OCI-LY7 (cell line): ENCODE measurements at regions not wholly inside any gene's neighbourhood (a gene's known extent, or its start where the extent isn't known, plus 50 kb on each side); places are given as distances from the start of the nearest gene placed in this dataset.

Experiments
- BruUV-seq: library from RNA; stranded (reverse); fragments of 400-500 nt; replicated peaks from 2 replicates; lab custom pipeline; 2021; lab: Mats Ljungman, UMichigan
- CTCF ChIA-PET: fragments of 300-600 bp; sonication (Branson Sonifier 250); formaldehyde crosslinking; loops from one replicate; lab custom pipeline; 2022; ENCODE audit warnings: antibody characterized with exemption; ENCODE audit not compliant: unreplicated experiment; lab: Charles Lee
- POLR2A ChIA-PET: fragments of 300-600 bp; sonication (Branson Sonifier 250); formaldehyde crosslinking; loops from one replicate; lab custom pipeline; 2022; ENCODE audit warnings: antibody characterized with exemption; lab: Charles Lee
- DNase-seq: peaks from one replicate; pipeline ENCODE4 v3.0.0-alpha.2; 2015; ENCODE audit warnings: low spot score
- H2AFZ ChIP-seq: fragments of 200-600 bp; sonication (generic), shearing (Covaris generic); 2 replicates; pipeline ENCODE4 v1.6.1; 2014; ENCODE audit warnings: mild to moderate bottlenecking, antibody characterized with exemption, low read length, moderate library complexity
- H3K27ac ChIP-seq: fragments of 200-600 bp; sonication (generic); 2 replicates; pipeline ENCODE4 v1.5.1; 2014; ENCODE audit warnings: mixed run types, low read depth, mild to moderate bottlenecking, moderate library complexity, low read length, inconsistent platforms; ENCODE audit not compliant: poor library complexity, severe bottlenecking
- H3K36me3 ChIP-seq: fragments of 200-600 bp; sonication (generic); 2 replicates; pipeline ENCODE4 v1.6.1; 2014; ENCODE audit warnings: mild to moderate bottlenecking, antibody characterized with exemption, low read length, moderate library complexity, mixed read lengths; ENCODE audit not compliant: insufficient read depth
- H3K4me1 ChIP-seq: fragments of 200-600 bp; sonication (generic); 2 replicates; pipeline ENCODE4 v1.5.1; 2014; ENCODE audit warnings: mild to moderate bottlenecking, low read length; ENCODE audit not compliant: insufficient read depth, poor library complexity, severe bottlenecking
- H3K4me2 ChIP-seq: fragments of 200-600 bp; sonication (generic); 2 replicates; pipeline ENCODE4 v1.6.1; 2014; ENCODE audit warnings: mild to moderate bottlenecking, low read length
- H3K4me3 ChIP-seq: fragments of 200-600 bp; sonication (generic); 2 replicates; pipeline ENCODE4 v1.5.1; 2014; ENCODE audit warnings: mild to moderate bottlenecking, low read depth, low read length; ENCODE audit not compliant: poor library complexity, severe bottlenecking
- H3K79me2 ChIP-seq: fragments of 200-600 bp; sonication (generic); 2 replicates; pipeline ENCODE4 v1.6.1; 2016; ENCODE audit warnings: low read depth, mild to moderate bottlenecking, low read length, moderate library complexity, mixed read lengths; ENCODE audit not compliant: insufficient read depth
- H3K9me2 ChIP-seq: fragments of 200-600 bp; sonication (generic); 2 replicates; pipeline ENCODE4 v1.6.1; 2016; ENCODE audit warnings: mild to moderate bottlenecking, low read length, mixed read lengths; ENCODE audit not compliant: insufficient read depth
- H3K9me3 ChIP-seq: fragments of 200-600 bp; sonication (generic); 2 replicates; pipeline ENCODE4 v1.6.1; 2014; ENCODE audit warnings: mild to moderate bottlenecking, mixed run types, low read length, mixed read lengths
- H4K20me1 ChIP-seq: fragments of 200-600 bp; sonication (generic); 2 replicates; pipeline ENCODE4 v1.6.1; 2014; ENCODE audit warnings: mild to moderate bottlenecking, antibody characterized with exemption, low read length, moderate library complexity, mixed read lengths; ENCODE audit not compliant: insufficient read depth
- EZH2phosphoT487 ChIP-seq: fragments of 200-600 bp; sonication (generic); IDR thresholded peaks from 2 replicates; pipeline ENCODE4 v1.6.1; 2018; ENCODE audit warnings: low read depth, borderline replicate concordance, mild to moderate bottlenecking, mixed run types, antibody characterized with exemption, low read length, moderate library complexity, mixed read lengths
- intact Hi-C: fragments of 100-400 bp; cut with micrococcal nuclease; formaldehyde crosslinking; loops from one replicate; pipeline ENCODE4 v1.10.0; 2022; ENCODE audit not compliant: unreplicated experiment
- TF ChIP-seq, protein P1 (sequence below): fragments of 200-600 bp; sonication (generic); conservative IDR thresholded peaks from 2 replicates; pipeline ENCODE4 v1.5.1; 2014; ENCODE audit warnings: mild to moderate bottlenecking, antibody characterized with exemption, low read length, moderate library complexity, mixed read lengths

DNA sequence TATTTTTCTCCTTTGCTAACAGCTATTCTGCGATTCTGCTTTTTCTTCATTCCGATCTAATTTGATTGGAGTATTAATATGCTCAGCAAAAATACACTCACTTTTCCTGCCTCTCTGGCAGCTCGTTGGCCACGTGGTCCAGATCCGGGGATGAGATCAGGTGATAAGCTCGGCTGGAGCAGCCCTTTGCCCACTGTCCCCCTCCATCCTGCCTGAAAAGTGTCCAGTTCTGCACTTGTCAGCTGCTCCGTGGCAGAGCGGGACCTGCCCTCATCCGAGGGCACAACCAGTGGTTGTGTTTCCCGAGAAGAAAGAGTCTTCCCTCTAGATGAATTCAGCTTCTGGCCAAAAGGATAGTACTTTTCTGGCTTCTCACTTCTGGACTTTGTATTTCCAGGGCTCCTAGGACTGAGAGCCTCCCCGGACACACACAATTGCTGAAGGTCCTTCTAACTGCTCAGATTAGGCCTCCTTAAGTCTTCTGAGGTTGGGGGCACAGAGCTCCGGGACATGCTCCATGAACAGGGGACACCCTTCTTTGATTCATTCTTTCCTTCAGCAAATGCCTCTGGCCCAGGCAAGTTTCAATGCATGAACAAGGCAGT is 103.9 kb upstream of the ALDH1A3 start:
- no peak overlapping the region for H3K4me2 ChIP-seq
- no TSS peak for BruUV-seq
- H2AFZ ChIP-seq: no peak overlapping the region
- ChIA-PET POLR2A (no interaction called here), CTCF (no interaction called here)
- no peak overlapping the region for H3K4me3 ChIP-seq
- no peaks in the 10 kb centered on the region for H3K79me2 ChIP-seq
- H3K9me2 ChIP-seq: no peaks in the 10 kb centered on the region
- intact Hi-C loops: no loop called here
- DNase-seq: no peak
- H3K36me3 ChIP-seq: no peaks in the 10 kb centered on the region
- TF ChIP-seq, protein P1, sequence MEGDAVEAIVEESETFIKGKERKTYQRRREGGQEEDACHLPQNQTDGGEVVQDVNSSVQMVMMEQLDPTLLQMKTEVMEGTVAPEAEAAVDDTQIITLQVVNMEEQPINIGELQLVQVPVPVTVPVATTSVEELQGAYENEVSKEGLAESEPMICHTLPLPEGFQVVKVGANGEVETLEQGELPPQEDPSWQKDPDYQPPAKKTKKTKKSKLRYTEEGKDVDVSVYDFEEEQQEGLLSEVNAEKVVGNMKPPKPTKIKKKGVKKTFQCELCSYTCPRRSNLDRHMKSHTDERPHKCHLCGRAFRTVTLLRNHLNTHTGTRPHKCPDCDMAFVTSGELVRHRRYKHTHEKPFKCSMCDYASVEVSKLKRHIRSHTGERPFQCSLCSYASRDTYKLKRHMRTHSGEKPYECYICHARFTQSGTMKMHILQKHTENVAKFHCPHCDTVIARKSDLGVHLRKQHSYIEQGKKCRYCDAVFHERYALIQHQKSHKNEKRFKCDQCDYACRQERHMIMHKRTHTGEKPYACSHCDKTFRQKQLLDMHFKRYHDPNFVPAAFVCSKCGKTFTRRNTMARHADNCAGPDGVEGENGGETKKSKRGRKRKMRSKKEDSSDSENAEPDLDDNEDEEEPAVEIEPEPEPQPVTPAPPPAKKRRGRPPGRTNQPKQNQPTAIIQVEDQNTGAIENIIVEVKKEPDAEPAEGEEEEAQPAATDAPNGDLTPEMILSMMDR: no peak
- no peak for TF ChIP-seq EZH2phosphoT487
- H3K27ac ChIP-seq: no peak overlapping the region
- H4K20me1 ChIP-seq: no peaks in the 10 kb centered on the region
- H3K9me3 ChIP-seq: no peaks in the 10 kb centered on the region
- H3K4me1 ChIP-seq: no peaks in the 10 kb centered on the region

DNA sequence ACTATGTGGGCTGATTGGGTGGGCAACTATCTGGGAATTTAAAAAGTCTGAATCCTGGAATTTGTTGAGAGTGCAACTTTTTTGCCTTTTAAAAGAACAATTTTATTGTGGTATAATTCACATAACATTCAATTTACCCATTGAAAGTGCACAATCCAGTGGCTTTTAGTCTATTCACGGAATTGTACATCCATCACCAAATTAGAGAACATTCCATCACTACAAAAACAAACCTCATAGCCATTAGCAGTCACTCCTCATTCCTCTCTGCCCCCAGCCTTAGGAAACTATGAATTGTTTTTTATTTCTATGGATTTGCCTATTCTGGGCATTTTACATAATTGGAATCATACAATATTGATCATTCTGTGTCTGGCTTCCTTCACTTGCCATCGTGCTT is 101.8 kb upstream of the ALDH1A3 start:
- ChIA-PET CTCF (no interaction called here), POLR2A (no interaction called here)
- Histone ChIP-seq H3K4me3 (no peak overlapping the region), H3K36me3 (no peaks in the 10 kb centered on the region), H3K4me2 (no peak overlapping the region), H3K9me3 (no peaks in the 10 kb centered on the region), H3K9me2 (no peaks in the 10 kb centered on the region), H3K27ac (no peak overlapping the region), H3K79me2 (no peaks in the 10 kb centered on the region), H4K20me1 (no peaks in the 10 kb centered on the region), H3K4me1 (no peaks in the 10 kb centered on the region), H2AFZ (no peak overlapping the region)
- TF ChIP-seq, protein P1: no peak
- no peak for TF ChIP-seq EZH2phosphoT487
- intact Hi-C loops: no loop called here
- no peak for DNase-seq
- BruUV-seq: no TSS peak

DNA sequence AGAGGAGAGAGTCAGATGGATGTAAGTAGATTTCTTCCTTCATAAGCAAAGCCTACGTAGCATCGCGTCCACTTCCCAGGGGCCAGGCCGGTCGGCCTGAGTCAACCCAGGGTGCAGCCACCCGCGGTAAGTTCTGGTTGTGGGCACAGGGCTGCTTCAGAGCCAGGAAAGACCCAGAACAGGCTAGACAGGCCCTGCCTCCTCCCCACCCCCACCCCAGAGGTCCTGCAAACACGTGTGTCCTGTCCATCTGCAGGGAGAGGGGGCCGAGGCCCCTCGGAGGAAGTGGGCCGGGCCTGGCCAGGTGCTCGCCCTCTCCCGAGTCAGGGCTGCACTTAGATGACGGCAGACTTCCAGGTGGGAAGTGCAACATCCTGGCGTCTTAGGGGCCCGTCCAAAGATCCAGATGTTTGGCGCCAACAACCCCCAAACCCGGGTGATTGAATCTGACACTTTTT is 100.8 kb upstream of the ALDH1A3 start:
- Histone ChIP-seq H3K9me3 (no peaks in the 10 kb centered on the region), H3K79me2 (no peaks in the 10 kb centered on the region), H3K4me1 (no peaks in the 10 kb centered on the region), H3K27ac (no peak overlapping the region), H3K4me2 (no peak overlapping the region), H3K4me3 (no peak overlapping the region), H3K36me3 (no peaks in the 10 kb centered on the region), H2AFZ (no peak overlapping the region), H4K20me1 (no peaks in the 10 kb centered on the region), H3K9me2 (no peaks in the 10 kb centered on the region)
- DNase-seq: no peak
- no peak for TF ChIP-seq EZH2phosphoT487
- TF ChIP-seq, protein P1: no peak
- no TSS peak for BruUV-seq
- ChIA-PET CTCF (no interaction called here), POLR2A (interaction anchor here (0.5 kb wide), 1 partner anchor 60 kb away, joined by 3 read pairs; no protein-coding TSS in a partner anchor)
- intact Hi-C loops: no loop called here
